ENCODE measurements at regions not wholly inside any gene's neighbourhood (a gene's known extent, or its start where the extent isn't known, plus 50 kb on each side); places are given as distances from the start of the nearest gene placed in this dataset.

DNA sequence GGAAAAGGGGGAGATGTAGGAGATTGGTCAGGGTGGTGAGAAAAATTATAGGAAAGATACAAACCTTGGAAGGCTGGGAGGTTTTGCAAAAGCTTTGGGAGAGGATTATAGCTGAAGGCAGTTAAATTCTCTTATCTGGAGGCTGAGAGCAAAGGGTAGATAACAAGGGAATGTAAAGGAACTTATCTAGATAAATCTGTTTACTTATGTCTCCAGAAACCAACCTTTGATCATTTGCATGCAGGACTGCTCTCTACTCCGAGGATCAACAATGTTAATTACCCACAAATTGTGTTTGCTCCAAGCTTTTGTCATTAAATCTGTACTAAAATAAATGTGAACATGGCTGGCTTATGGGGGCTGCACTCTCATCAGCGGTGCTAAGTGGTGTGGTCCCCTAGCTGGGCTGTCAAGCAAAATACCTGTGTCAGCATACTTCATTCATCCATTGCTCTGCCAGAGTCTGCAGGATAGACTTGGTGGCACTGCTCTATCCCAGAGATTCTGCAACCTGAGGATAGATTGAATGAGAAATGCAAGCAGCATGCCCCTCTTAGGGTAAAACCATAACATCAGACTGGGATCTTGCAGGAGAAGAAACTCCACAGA, 1599.2 kb upstream of the TENM4 start (continued):
- TF ChIP-seq, protein P1, sequence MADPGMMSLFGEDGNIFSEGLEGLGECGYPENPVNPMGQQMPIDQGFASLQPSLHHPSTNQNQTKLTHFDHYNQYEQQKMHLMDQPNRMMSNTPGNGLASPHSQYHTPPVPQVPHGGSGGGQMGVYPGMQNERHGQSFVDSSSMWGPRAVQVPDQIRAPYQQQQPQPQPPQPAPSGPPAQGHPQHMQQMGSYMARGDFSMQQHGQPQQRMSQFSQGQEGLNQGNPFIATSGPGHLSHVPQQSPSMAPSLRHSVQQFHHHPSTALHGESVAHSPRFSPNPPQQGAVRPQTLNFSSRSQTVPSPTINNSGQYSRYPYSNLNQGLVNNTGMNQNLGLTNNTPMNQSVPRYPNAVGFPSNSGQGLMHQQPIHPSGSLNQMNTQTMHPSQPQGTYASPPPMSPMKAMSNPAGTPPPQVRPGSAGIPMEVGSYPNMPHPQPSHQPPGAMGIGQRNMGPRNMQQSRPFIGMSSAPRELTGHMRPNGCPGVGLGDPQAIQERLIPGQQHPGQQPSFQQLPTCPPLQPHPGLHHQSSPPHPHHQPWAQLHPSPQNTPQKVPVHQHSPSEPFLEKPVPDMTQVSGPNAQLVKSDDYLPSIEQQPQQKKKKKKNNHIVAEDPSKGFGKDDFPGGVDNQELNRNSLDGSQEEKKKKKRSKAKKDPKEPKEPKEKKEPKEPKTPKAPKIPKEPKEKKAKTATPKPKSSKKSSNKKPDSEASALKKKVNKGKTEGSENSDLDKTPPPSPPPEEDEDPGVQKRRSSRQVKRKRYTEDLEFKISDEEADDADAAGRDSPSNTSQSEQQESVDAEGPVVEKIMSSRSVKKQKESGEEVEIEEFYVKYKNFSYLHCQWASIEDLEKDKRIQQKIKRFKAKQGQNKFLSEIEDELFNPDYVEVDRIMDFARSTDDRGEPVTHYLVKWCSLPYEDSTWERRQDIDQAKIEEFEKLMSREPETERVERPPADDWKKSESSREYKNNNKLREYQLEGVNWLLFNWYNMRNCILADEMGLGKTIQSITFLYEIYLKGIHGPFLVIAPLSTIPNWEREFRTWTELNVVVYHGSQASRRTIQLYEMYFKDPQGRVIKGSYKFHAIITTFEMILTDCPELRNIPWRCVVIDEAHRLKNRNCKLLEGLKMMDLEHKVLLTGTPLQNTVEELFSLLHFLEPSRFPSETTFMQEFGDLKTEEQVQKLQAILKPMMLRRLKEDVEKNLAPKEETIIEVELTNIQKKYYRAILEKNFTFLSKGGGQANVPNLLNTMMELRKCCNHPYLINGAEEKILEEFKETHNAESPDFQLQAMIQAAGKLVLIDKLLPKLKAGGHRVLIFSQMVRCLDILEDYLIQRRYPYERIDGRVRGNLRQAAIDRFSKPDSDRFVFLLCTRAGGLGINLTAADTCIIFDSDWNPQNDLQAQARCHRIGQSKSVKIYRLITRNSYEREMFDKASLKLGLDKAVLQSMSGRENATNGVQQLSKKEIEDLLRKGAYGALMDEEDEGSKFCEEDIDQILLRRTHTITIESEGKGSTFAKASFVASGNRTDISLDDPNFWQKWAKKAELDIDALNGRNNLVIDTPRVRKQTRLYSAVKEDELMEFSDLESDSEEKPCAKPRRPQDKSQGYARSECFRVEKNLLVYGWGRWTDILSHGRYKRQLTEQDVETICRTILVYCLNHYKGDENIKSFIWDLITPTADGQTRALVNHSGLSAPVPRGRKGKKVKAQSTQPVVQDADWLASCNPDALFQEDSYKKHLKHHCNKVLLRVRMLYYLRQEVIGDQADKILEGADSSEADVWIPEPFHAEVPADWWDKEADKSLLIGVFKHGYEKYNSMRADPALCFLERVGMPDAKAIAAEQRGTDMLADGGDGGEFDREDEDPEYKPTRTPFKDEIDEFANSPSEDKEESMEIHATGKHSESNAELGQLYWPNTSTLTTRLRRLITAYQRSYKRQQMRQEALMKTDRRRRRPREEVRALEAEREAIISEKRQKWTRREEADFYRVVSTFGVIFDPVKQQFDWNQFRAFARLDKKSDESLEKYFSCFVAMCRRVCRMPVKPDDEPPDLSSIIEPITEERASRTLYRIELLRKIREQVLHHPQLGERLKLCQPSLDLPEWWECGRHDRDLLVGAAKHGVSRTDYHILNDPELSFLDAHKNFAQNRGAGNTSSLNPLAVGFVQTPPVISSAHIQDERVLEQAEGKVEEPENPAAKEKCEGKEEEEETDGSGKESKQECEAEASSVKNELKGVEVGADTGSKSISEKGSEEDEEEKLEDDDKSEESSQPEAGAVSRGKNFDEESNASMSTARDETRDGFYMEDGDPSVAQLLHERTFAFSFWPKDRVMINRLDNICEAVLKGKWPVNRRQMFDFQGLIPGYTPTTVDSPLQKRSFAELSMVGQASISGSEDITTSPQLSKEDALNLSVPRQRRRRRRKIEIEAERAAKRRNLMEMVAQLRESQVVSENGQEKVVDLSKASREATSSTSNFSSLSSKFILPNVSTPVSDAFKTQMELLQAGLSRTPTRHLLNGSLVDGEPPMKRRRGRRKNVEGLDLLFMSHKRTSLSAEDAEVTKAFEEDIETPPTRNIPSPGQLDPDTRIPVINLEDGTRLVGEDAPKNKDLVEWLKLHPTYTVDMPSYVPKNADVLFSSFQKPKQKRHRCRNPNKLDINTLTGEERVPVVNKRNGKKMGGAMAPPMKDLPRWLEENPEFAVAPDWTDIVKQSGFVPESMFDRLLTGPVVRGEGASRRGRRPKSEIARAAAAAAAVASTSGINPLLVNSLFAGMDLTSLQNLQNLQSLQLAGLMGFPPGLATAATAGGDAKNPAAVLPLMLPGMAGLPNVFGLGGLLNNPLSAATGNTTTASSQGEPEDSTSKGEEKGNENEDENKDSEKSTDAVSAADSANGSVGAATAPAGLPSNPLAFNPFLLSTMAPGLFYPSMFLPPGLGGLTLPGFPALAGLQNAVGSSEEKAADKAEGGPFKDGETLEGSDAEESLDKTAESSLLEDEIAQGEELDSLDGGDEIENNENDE (IDR thresholded peaks at IDR 0.05; ENCODE audit: insufficient replicate concordance, low read length), result no peak
- TF ChIP-seq SIX5 (IDR thresholded peaks at IDR 0.05; ENCODE audit: low read depth, low read length) (no peak), CBX5 (IDR thresholded peaks at IDR 0.05; ENCODE audit: low read depth, low read length) (no peak), HDAC6 (IDR thresholded peaks at IDR 0.05; ENCODE audit: low read depth, low read length) (no peak), BCL11A (IDR thresholded peaks at IDR 0.05; ENCODE audit: low read depth in 2 of 2, low read length in 2 of 2) (no peak), TBP (IDR thresholded peaks at IDR 0.05; ENCODE audit: low read depth, low read length) (no peak), TEAD4 (IDR thresholded peaks at IDR 0.05; ENCODE audit: low read depth, low read length) (no peak)
- TF ChIP-seq, protein P2, sequence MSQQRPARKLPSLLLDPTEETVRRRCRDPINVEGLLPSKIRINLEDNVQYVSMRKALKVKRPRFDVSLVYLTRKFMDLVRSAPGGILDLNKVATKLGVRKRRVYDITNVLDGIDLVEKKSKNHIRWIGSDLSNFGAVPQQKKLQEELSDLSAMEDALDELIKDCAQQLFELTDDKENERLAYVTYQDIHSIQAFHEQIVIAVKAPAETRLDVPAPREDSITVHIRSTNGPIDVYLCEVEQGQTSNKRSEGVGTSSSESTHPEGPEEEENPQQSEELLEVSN (IDR thresholded peaks at IDR 0.05), result no peak

Data from H1 (cell line).